ENCODE measurements at regions not wholly inside any gene's neighbourhood (a gene's known extent, or its start where the extent isn't known, plus 50 kb on each side); places are given as distances from the start of the nearest gene placed in this dataset.

- TF ChIP-seq POLR2A (IDR thresholded peaks at IDR 0.05), result no peak
- TF ChIP-seq, protein P1, sequence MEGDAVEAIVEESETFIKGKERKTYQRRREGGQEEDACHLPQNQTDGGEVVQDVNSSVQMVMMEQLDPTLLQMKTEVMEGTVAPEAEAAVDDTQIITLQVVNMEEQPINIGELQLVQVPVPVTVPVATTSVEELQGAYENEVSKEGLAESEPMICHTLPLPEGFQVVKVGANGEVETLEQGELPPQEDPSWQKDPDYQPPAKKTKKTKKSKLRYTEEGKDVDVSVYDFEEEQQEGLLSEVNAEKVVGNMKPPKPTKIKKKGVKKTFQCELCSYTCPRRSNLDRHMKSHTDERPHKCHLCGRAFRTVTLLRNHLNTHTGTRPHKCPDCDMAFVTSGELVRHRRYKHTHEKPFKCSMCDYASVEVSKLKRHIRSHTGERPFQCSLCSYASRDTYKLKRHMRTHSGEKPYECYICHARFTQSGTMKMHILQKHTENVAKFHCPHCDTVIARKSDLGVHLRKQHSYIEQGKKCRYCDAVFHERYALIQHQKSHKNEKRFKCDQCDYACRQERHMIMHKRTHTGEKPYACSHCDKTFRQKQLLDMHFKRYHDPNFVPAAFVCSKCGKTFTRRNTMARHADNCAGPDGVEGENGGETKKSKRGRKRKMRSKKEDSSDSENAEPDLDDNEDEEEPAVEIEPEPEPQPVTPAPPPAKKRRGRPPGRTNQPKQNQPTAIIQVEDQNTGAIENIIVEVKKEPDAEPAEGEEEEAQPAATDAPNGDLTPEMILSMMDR (IDR thresholded peaks at IDR 0.05), result no peak
- no peak for TF ChIP-seq EP300 (IDR thresholded peaks at IDR 0.05)
- TF ChIP-seq POLR2AphosphoS5 (IDR thresholded peaks at IDR 0.05), result no peak
- no peaks in the 10 kb centered on the region for H3K4me1 ChIP-seq
- intact Hi-C loops (cut with DNase I), result no loop called here
- H3K36me3 ChIP-seq, result no peaks in the 10 kb centered on the region
- H3K27ac ChIP-seq, result no peak overlapping the region
- H3K9me3 ChIP-seq, result no peaks in the 10 kb centered on the region
- DNase-seq, result no peak
- H3K4me3 ChIP-seq, result no peak overlapping the region
- peaks cover 3 to 71% (median 25%) of the 10 kb centered on the region in 3 donors for H3K27me3 ChIP-seq
- 41 to 58% methylated on average over 25 of the region's 25 CpGs for WGBS, 2 donors
These were observed 68.1 kb upstream of the PHF21B start for GRCh38 chr22:45077826-45078334.

DNA sequence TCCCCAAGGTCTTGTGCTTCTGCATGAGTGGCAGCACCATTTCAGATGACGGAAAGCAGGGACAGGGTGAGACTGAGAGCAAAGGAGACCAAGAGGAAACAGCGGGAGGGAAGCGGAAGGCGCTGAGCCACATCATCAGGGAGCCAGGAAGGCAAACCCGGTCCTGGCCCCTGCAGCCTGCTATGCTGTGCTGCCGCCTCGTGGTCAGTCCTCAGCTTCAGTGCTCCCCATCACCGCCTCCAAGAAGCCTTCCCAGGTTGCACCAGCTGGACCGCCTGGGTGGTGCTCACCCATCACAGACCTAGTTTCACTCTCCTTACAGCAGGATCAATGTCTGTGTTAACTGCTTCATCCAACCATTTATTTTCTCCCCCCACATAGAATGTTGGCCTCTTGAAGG, 73.0 kb upstream of the PHF21B start:
- TF ChIP-seq POLR2AphosphoS5 (IDR thresholded peaks at IDR 0.05) (no peak), EP300 (IDR thresholded peaks at IDR 0.05) (no peak), POLR2A (IDR thresholded peaks at IDR 0.05) (no peak)
- TF ChIP-seq, protein P1 (IDR thresholded peaks at IDR 0.05), result no peak
- H3K27me3 ChIP-seq, result peaks cover 4 to 52% (median 15%) of the 10 kb centered on the region in 3 donors
- no peak overlapping the region for H3K27ac ChIP-seq
- no peak overlapping the region for H3K4me3 ChIP-seq
- no peak for DNase-seq
- no peaks in the 10 kb centered on the region for H3K9me3 ChIP-seq
- no peaks in the 10 kb centered on the region for H3K4me1 ChIP-seq
- intact Hi-C loops (cut with DNase I), result no loop called here
- WGBS, 2 donors, result 42 to 51% methylated on average over 9 of the region's 9 CpGs
- no peaks in the 10 kb centered on the region for H3K36me3 ChIP-seq

GRCh38 chr22:45083659-45084305, 74.0 kb upstream of the PHF21B start:
- TF ChIP-seq, protein P1 (IDR thresholded peaks at IDR 0.05), result no peak
- no peak for TF ChIP-seq EP300 (IDR thresholded peaks at IDR 0.05)
- TF ChIP-seq POLR2AphosphoS5 (IDR thresholded peaks at IDR 0.05), result no peak
- no peak for TF ChIP-seq POLR2A (IDR thresholded peaks at IDR 0.05)
- intact Hi-C loops (cut with DNase I), result no loop called here
- Histone ChIP-seq H3K27ac (no peak overlapping the region), H3K9me3 (no peaks in the 10 kb centered on the region), H3K4me3 (no peak overlapping the region), H3K4me1 (no peaks in the 10 kb centered on the region), H3K27me3 (peaks cover 4 to 42% (median 9%) of the 10 kb centered on the region in 3 donors), H3K36me3 (no peaks in the 10 kb centered on the region)
- DNase-seq, result no peak
- WGBS, 2 donors, result 77 to 85% methylated on average over 6 of the region's 6 CpGs

- Histone ChIP-seq H3K36me3 (no peaks in the 10 kb centered on the region), H3K27me3 (peaks cover 4 to 42% (median 9%) of the 10 kb centered on the region in 3 donors), H3K9me3 (no peaks in the 10 kb centered on the region), H3K4me1 (no peaks in the 10 kb centered on the region), H3K27ac (no peak overlapping the region), H3K4me3 (no peak overlapping the region)
- no peak for TF ChIP-seq POLR2AphosphoS5 (IDR thresholded peaks at IDR 0.05)
- TF ChIP-seq, protein P1 (IDR thresholded peaks at IDR 0.05), result no peak
- TF ChIP-seq POLR2A (IDR thresholded peaks at IDR 0.05), result no peak
- DNase-seq, result no peak
- WGBS, 2 donors, result 91 to 94% methylated on average over 5 of the region's 5 CpGs
- intact Hi-C loops (cut with DNase I), result no loop called here
These were observed 74.7 kb upstream of the PHF21B start for GRCh38 chr22:45084400-45084920.

Measured in sigmoid colon (tissue), 6 donors.